ENCODE measurements at regions not wholly inside any gene's neighbourhood (a gene's known extent, or its start where the extent isn't known, plus 50 kb on each side); places are given as distances from the start of the nearest gene placed in this dataset. TPM values are rescaled to one million over a fixed set of nuclear protein-coding genes. Genes with fewer than 3 reads are reported as not detected.
"Not testable (repeated sequence)": the region's sequence is repeated elsewhere in the genome, so short reads cannot be mapped to it uniquely, and the experiment has no call there.

GRCh38 chr18:28284132-28284531 lies 107.2 kb upstream of the CDH2 start:
- no peak overlapping the region for H3K27ac Mint-ChIP-seq
- no peaks in the 10 kb centered on the region for H3K9me3 Mint-ChIP-seq
- no peak overlapping the region for H3K4me3 Mint-ChIP-seq
- POLR2A ChIA-PET = no interaction called here
- no peaks in the 10 kb centered on the region for H3K27me3 Mint-ChIP-seq
- no peak for ATAC-seq (ENCODE audit: low read depth)
- no peaks in the 10 kb centered on the region for H3K36me3 Mint-ChIP-seq
- no peaks in the 10 kb centered on the region for H3K4me1 Mint-ChIP-seq
- DNase-seq = no peak

- POLR2A ChIA-PET = no interaction called here
- Mint-ChIP-seq H3K36me3 (no peaks in the 10 kb centered on the region), H3K27me3 (no peaks in the 10 kb centered on the region), H3K4me3 (no peak overlapping the region), H3K27ac (no peak overlapping the region), H3K9me3 (peaks cover 3% of the 10 kb centered on the region), H3K4me1 (no peaks in the 10 kb centered on the region)
- no peak for ATAC-seq (ENCODE audit: low read depth)
- no peak for DNase-seq
These were observed 104.5 kb upstream of the CDH2 start for GRCh38 chr18:28281400-28281799.

- H3K9me3 Mint-ChIP-seq = peaks cover 4% of the 10 kb centered on the region
- no peaks in the 10 kb centered on the region for H3K36me3 Mint-ChIP-seq
- POLR2A ChIA-PET = no interaction called here
- no peaks in the 10 kb centered on the region for H3K4me1 Mint-ChIP-seq
- H3K27me3 Mint-ChIP-seq = no peaks in the 10 kb centered on the region
- DNase-seq (no peak), ATAC-seq (ENCODE audit: low read depth) (no peak)
- no peak overlapping the region for H3K4me3 Mint-ChIP-seq
- H3K27ac Mint-ChIP-seq = no peak overlapping the region
These were observed 92.8 kb upstream of the CDH2 start for GRCh38 chr18:28269750-28270149.

- Mint-ChIP-seq H3K27ac (no peak overlapping the region), H3K36me3 (no peaks in the 10 kb centered on the region), H3K9me3 (peaks cover 5% of the 10 kb centered on the region), H3K4me3 (no peak overlapping the region), H3K27me3 (no peaks in the 10 kb centered on the region), H3K4me1 (no peaks in the 10 kb centered on the region)
- ATAC-seq (ENCODE audit: low read depth) (no peak), DNase-seq (no peak)
- POLR2A ChIA-PET = no interaction called here
These were observed 91.1 kb upstream of the CDH2 start for GRCh38 chr18:28267878-28268625.

- Mint-ChIP-seq H3K27ac (no peak overlapping the region), H3K4me3 (no peak overlapping the region), H3K4me1 (no peaks in the 10 kb centered on the region), H3K9me3 (peaks cover 5% of the 10 kb centered on the region), H3K27me3 (no peaks in the 10 kb centered on the region), H3K36me3 (no peaks in the 10 kb centered on the region)
- POLR2A ChIA-PET = no interaction called here
- DNase-seq (no peak), ATAC-seq (ENCODE audit: low read depth) (no peak)
These were observed 90.3 kb upstream of the CDH2 start for GRCh38 chr18:28267276-28267675.

- peaks cover 2% of the 10 kb centered on the region for H3K9me3 Mint-ChIP-seq
- no peak overlapping the region for H3K4me3 Mint-ChIP-seq
- no peaks in the 10 kb centered on the region for H3K4me1 Mint-ChIP-seq
- no peaks in the 10 kb centered on the region for H3K27me3 Mint-ChIP-seq
- ATAC-seq (ENCODE audit: low read depth) = no peak
- no peak overlapping the region for H3K27ac Mint-ChIP-seq
- H3K36me3 Mint-ChIP-seq = no peaks in the 10 kb centered on the region
- no peak for DNase-seq
- POLR2A ChIA-PET = no interaction called here
These were observed 79.2 kb upstream of the CDH2 start for GRCh38 chr18:28256166-28256565.

- no peak for DNase-seq
- H3K27me3 Mint-ChIP-seq = no peaks in the 10 kb centered on the region
- H3K4me3 Mint-ChIP-seq = no peak overlapping the region
- H3K4me1 Mint-ChIP-seq = no peaks in the 10 kb centered on the region
- no peaks in the 10 kb centered on the region for H3K36me3 Mint-ChIP-seq
- peaks cover 3% of the 10 kb centered on the region for H3K9me3 Mint-ChIP-seq
- H3K27ac Mint-ChIP-seq = no peak overlapping the region
- ATAC-seq (ENCODE audit: low read depth) = no peak
- POLR2A ChIA-PET = no interaction called here
These were observed 71.7 kb upstream of the CDH2 start for GRCh38 chr18:28248653-28249052.

- H3K36me3 Mint-ChIP-seq; ATAC-seq (ENCODE audit: low read depth); H3K27me3 Mint-ChIP-seq; H3K9me3 Mint-ChIP-seq; H3K4me1 Mint-ChIP-seq; DNase-seq; H3K4me3 Mint-ChIP-seq; POLR2A ChIA-PET; H3K27ac Mint-ChIP-seq: not testable (repeated sequence)
These were observed 63.7 kb upstream of the CDH2 start for GRCh38 chr18:28240626-28241025.

- ATAC-seq (ENCODE audit: low read depth) = no peak
- peaks cover 1% of the 10 kb centered on the region for H3K9me3 Mint-ChIP-seq
- H3K4me3 Mint-ChIP-seq = no peak overlapping the region
- POLR2A ChIA-PET = no interaction called here
- no peak overlapping the region for H3K27ac Mint-ChIP-seq
- DNase-seq = no peak
- H3K36me3 Mint-ChIP-seq = no peaks in the 10 kb centered on the region
- H3K4me1 Mint-ChIP-seq = no peaks in the 10 kb centered on the region
- H3K27me3 Mint-ChIP-seq = no peaks in the 10 kb centered on the region
These were observed 59.6 kb upstream of the CDH2 start for GRCh38 chr18:28236487-28236886.

Small RNAs in the stretch of these regions (microRNA-seq; reads per million reads assigned to microRNA genes)
- gene MIR302F = not detected

Data from activated naive CD8-positive, alpha-beta T cell treated with anti-CD3 and anti-CD28 coated beads, Interleukin-2, amount 10 ng/mL, durations not matched to agents 7 days and 5 days (primary cell).